ENCODE measurements at regions not wholly inside any gene's neighbourhood (a gene's known extent, or its start where the extent isn't known, plus 50 kb on each side); places are given as distances from the start of the nearest gene placed in this dataset.

DNA sequence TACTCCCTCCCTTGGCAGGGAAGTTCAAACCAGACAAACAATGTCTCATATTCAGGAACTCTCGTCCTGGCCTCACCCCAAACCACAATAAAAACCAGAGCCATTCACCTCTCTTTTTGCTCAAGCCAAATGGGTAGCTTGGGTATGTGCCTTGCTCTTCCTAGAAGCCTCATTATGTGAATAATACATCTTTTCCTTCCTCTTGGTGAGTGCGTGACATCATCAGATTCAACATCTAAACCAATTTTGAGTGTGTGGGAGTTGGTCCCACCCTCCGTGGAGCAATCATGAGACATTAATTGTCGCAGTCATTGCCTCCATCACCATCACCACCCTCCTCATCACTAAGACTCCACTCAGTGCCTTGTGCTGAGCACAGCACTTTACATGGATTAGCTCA lies 482.9 kb downstream of the PTPRU start:
- TF ChIP-seq CTCF (IDR thresholded peaks at IDR 0.05): no peak
- TF ChIP-seq POLR2A (IDR thresholded peaks at IDR 0.05): no peak
- no peak for TF ChIP-seq EP300 (IDR thresholded peaks at IDR 0.05)
- TF ChIP-seq POLR2AphosphoS5 (IDR thresholded peaks at IDR 0.05): no peak
